ENCODE measurements at regions not wholly inside any gene's neighbourhood (a gene's known extent, or its start where the extent isn't known, plus 50 kb on each side); places are given as distances from the start of the nearest gene placed in this dataset.

DNA sequence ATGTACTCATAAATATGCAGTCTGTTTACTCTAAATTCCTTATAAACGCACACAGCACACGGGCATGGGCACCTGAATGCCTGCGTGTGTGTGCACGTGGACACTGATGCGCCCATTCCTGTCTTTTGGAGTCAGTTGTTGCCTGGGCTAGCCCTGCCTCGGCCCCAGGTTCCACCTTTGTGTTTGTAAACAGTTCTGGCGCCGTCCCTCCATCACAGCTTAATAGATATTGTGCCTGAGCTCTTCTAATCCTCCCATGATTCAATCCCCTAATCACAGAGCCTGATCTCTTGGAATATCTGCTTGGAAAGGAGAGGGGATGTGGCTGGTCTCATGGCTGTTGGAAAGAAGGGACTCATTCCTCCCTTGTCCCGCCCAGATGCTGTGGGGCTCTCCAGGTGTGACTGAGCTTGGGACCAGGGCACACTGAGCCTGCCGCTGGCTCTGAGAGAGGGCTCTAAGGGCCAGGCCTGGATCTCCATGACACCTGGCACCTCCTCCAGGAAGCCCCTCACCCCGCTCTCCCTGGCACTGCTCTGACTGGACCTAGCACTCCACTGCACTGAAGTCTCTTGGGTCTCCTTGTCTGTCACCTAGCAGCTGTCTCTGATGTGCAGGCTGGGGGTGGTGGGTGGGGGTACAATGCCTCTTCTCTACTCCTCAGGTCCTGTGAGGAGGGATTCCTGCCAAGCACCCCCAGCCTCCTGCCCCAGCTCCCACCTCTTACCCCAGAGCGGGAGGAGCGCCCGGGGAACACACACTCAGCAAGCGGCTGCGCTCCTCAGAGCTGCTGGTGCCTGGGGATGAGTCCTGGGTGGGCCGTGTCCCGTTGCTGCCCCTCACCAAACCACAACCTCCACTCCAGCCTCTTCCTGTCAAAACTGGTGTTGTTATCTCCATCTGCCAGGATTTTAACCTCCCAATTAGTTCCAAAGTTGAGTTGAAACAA is 181.3 kb downstream of the INHBB start:
- TF ChIP-seq, protein P1, sequence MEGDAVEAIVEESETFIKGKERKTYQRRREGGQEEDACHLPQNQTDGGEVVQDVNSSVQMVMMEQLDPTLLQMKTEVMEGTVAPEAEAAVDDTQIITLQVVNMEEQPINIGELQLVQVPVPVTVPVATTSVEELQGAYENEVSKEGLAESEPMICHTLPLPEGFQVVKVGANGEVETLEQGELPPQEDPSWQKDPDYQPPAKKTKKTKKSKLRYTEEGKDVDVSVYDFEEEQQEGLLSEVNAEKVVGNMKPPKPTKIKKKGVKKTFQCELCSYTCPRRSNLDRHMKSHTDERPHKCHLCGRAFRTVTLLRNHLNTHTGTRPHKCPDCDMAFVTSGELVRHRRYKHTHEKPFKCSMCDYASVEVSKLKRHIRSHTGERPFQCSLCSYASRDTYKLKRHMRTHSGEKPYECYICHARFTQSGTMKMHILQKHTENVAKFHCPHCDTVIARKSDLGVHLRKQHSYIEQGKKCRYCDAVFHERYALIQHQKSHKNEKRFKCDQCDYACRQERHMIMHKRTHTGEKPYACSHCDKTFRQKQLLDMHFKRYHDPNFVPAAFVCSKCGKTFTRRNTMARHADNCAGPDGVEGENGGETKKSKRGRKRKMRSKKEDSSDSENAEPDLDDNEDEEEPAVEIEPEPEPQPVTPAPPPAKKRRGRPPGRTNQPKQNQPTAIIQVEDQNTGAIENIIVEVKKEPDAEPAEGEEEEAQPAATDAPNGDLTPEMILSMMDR (conservative IDR thresholded peaks at IDR 0.05 in 1 of 2, IDR thresholded peaks at IDR 0.05 in 1 of 2; ENCODE audit: extremely low read depth in 1 of 2, insufficient read depth in 1 of 2, low read depth in 1 of 2, low read length in 2 of 2): no peak
- no peak for TF ChIP-seq EZH2 (IDR thresholded peaks at IDR 0.05; ENCODE audit: borderline replicate concordance, low read length)
